ENCODE measurements at regions not wholly inside any gene's neighbourhood (a gene's known extent, or its start where the extent isn't known, plus 50 kb on each side); places are given as distances from the start of the nearest gene placed in this dataset.
"Not testable (repeated sequence)": the region's sequence is repeated elsewhere in the genome, so short reads cannot be mapped to it uniquely, and the experiment has no call there.

DNA sequence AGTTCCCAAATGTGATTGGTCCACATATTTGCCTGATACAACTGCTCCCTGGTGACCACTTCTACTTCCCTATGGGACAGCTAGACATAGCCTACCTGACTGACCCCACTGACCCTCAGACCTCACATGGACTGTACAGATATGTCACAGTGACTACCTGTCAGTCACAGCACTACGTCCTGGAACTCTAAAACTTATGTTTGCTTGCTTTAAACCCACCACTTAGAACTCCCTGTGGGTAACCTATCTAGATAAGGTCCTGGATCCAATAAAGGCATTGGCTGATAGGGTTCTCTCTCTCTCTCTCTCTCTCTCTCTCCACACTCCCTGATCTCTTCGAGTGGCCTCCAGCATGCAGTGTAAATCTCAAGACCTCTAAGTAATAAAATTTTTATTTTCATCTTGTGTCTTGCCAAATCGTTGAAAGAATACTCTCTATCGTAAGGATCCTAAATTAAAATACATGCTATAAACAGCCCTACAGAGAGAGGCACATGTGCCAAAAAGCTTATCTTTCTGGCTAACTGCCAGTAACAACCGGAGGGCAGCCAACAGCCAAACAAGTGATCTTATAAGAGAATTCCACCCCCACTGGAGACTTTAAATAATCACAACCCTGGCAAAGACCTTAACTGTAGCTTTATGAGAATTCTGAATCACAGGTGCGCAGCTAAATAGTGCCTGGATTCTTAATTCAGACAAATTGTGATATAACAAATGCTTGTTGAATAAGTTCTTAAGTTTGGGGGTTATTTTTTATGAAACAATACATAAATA is 162.6 kb upstream of the LRRTM4 start:
- TF ChIP-seq, protein P1, sequence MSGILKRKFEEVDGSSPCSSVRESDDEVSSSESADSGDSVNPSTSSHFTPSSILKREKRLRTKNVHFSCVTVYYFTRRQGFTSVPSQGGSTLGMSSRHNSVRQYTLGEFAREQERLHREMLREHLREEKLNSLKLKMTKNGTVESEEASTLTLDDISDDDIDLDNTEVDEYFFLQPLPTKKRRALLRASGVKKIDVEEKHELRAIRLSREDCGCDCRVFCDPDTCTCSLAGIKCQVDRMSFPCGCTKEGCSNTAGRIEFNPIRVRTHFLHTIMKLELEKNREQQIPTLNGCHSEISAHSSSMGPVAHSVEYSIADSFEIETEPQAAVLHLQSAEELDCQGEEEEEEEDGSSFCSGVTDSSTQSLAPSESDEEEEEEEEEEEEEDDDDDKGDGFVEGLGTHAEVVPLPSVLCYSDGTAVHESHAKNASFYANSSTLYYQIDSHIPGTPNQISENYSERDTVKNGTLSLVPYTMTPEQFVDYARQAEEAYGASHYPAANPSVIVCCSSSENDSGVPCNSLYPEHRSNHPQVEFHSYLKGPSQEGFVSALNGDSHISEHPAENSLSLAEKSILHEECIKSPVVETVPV (CRISPR knock-in tag; IDR thresholded peaks at IDR 0.05): not testable (repeated sequence)
- TF ChIP-seq TOX (CRISPR knock-in tag; IDR thresholded peaks at IDR 0.05; ENCODE audit: borderline replicate concordance); ZFP30 (CRISPR knock-in tag; IDR thresholded peaks at IDR 0.05); ESRRG (CRISPR knock-in tag; IDR thresholded peaks at IDR 0.05); ISL1 (CRISPR knock-in tag; IDR thresholded peaks at IDR 0.05); ZNF565 (CRISPR knock-in tag; conservative IDR thresholded peaks at IDR 0.05; ENCODE audit: low read depth); RARB (CRISPR knock-in tag; IDR thresholded peaks at IDR 0.05); ARNTL (CRISPR knock-in tag; IDR thresholded peaks at IDR 0.05; ENCODE audit: borderline replicate concordance, low read depth); OSR1 (CRISPR knock-in tag; IDR thresholded peaks at IDR 0.05); ZFP3 (CRISPR knock-in tag; IDR thresholded peaks at IDR 0.05); CSDC2 (CRISPR knock-in tag; IDR thresholded peaks at IDR 0.05): not testable (repeated sequence)
- TF ChIP-seq, protein P2, sequence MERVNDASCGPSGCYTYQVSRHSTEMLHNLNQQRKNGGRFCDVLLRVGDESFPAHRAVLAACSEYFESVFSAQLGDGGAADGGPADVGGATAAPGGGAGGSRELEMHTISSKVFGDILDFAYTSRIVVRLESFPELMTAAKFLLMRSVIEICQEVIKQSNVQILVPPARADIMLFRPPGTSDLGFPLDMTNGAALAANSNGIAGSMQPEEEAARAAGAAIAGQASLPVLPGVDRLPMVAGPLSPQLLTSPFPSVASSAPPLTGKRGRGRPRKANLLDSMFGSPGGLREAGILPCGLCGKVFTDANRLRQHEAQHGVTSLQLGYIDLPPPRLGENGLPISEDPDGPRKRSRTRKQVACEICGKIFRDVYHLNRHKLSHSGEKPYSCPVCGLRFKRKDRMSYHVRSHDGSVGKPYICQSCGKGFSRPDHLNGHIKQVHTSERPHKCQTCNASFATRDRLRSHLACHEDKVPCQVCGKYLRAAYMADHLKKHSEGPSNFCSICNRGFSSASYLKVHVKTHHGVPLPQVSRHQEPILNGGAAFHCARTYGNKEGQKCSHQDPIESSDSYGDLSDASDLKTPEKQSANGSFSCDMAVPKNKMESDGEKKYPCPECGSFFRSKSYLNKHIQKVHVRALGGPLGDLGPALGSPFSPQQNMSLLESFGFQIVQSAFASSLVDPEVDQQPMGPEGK (CRISPR knock-in tag; IDR thresholded peaks at IDR 0.05; ENCODE audit: borderline replicate concordance): not testable (repeated sequence)
- TF ChIP-seq, protein P3, sequence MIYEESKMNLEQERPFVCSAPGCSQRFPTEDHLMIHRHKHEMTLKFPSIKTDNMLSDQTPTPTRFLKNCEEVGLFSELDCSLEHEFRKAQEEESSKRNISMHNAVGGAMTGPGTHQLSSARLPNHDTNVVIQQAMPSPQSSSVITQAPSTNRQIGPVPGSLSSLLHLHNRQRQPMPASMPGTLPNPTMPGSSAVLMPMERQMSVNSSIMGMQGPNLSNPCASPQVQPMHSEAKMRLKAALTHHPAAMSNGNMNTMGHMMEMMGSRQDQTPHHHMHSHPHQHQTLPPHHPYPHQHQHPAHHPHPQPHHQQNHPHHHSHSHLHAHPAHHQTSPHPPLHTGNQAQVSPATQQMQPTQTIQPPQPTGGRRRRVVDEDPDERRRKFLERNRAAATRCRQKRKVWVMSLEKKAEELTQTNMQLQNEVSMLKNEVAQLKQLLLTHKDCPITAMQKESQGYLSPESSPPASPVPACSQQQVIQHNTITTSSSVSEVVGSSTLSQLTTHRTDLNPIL (CRISPR knock-in tag; IDR thresholded peaks at IDR 0.05; ENCODE audit: low read depth): not testable (repeated sequence)

Measured in SK-N-SH treated with all-trans-retinoic acid at 6 μM for 48 hours (cell line).